HCT116 (cell line): ENCODE measurements at regions not wholly inside any gene's neighbourhood (a gene's known extent, or its start where the extent isn't known, plus 50 kb on each side); places are given as distances from the start of the nearest gene placed in this dataset.

Experiments used
- ATAC-seq: fragments of 200-7000 bp; cut with Tn5 transposase; 2 replicates; pipeline ENCODE4 v1.9.1; 2020; ENCODE audit warnings: mild to moderate bottlenecking, moderate library complexity
- BruUV-seq: library from RNA; stranded (reverse); fragments of 400-500 nt; replicated peaks from 2 replicates; lab custom pipeline; 2021; lab: Mats Ljungman, UMichigan
- CTCF ChIA-PET: fragments of 300-600 bp; sonication (Branson Sonifier 250); formaldehyde crosslinking; loops from one replicate; lab custom pipeline; 2021; ENCODE audit warnings: antibody characterized with exemption; lab: Charles Lee
- POLR2A ChIA-PET: fragments of 300-600, 350-600 bp; sonication (Branson Sonifier 250); formaldehyde crosslinking; loops from one replicate; lab custom pipeline; 2021; ENCODE audit warnings: antibody characterized with exemption; lab: Charles Lee
- RAD21 ChIA-PET, 2 experiments: fragments of 300-600 bp; sonication (Branson Sonifier 250); formaldehyde crosslinking; loops; one replicate each; lab custom pipeline; 2023; ENCODE audit warnings: low total read pairs in 2 of 2; ENCODE audit not compliant: uncharacterized antibody in 2 of 2, unreplicated experiment in 2 of 2, low non-redundant PET in 1 of 2; lab: Charles Lee
- DNase-seq: peaks from one replicate; pipeline ENCODE4 v3.0.0-alpha.2; 2010; ENCODE audit warnings: low read depth, low spot score
- H2AFZ ChIP-seq: fragments of 200-600 bp; shearing (Covaris generic), sonication (generic); 2 replicates; pipeline ENCODE4 v1.6.1; 2017; ENCODE audit warnings: low read depth, mixed run types, mixed read lengths, antibody characterized with exemption, low read length; ENCODE audit not compliant: poor library complexity, severe bottlenecking
- H3K27ac ChIP-seq: 2 replicates; pipeline ENCODE4 v1.5.1; 2012; ENCODE audit warnings: low read depth, low read length
- H3K27me3 ChIP-seq: fragments of 200-600 bp; sonication (generic); 2 replicates; pipeline ENCODE4 v1.6.1; 2016; ENCODE audit warnings: mixed run types, low read length, mixed read lengths; ENCODE audit not compliant: insufficient read depth
- H3K36me3 ChIP-seq, 2 experiments: fragments of 200-500 bp in 1 of 2; fragments of 200-600 bp in 1 of 2; sonication (Bioruptor generic) in 1 of 2; sonication (generic) in 1 of 2; 2 replicates each; pipeline versions ENCODE4 v1.5.1 to v1.6.1; 2014 to 2016; ENCODE audit warnings: low read length in 2 of 2, inconsistent platforms in 1 of 2, mixed read lengths in 1 of 2, mixed run types in 1 of 2; ENCODE audit not compliant: insufficient read depth in 2 of 2, control insufficient read depth in 1 of 2
- H3K4me1 ChIP-seq, 2 experiments: fragments of 200-600 bp in 1 of 2; sonication (generic) in 1 of 2; 2 replicates each; pipeline versions ENCODE4 v1.5.1 to v1.6.1; 2012 to 2017; ENCODE audit warnings: low read length in 2 of 2, inconsistent platforms in 1 of 2, mild to moderate bottlenecking in 1 of 2, mixed read lengths in 1 of 2, mixed run types in 1 of 2, moderate library complexity in 1 of 2; ENCODE audit not compliant: insufficient read depth in 2 of 2, control insufficient read depth in 1 of 2
- H3K4me2 ChIP-seq: fragments of 200-600 bp; sonication (generic); 2 replicates; pipeline ENCODE4 v1.6.1; 2017; ENCODE audit warnings: mixed run types, low read length, mixed read lengths
- H3K4me3 ChIP-seq, 2 experiments: fragments of 200-600 bp in 1 of 2; sonication (generic) in 1 of 2; replicated peaks in 1 of 2; 2 replicates each; pipeline ENCODE4 v1.5.1; 2011 to 2016; ENCODE audit warnings: low read length in 2 of 2, control low read depth in 1 of 2, low read depth in 1 of 2, mild to moderate bottlenecking in 1 of 2, mixed read lengths in 1 of 2, mixed run types in 1 of 2
- H3K79me2 ChIP-seq: fragments of 200-600 bp; sonication (generic); 2 replicates; pipeline ENCODE4 v1.6.1; 2017; ENCODE audit warnings: mild to moderate bottlenecking, mixed run types, low read length, moderate library complexity, mixed read lengths; ENCODE audit not compliant: insufficient read depth
- H3K9ac ChIP-seq: fragments of 200-600 bp; sonication (generic); 2 replicates; pipeline ENCODE4 v1.6.1; 2016; ENCODE audit warnings: low read length, mixed read lengths
- H3K9me2 ChIP-seq: fragments of 200-600 bp; sonication (generic), shearing (Covaris generic); 2 replicates; pipeline ENCODE4 v1.6.1; 2017; ENCODE audit warnings: mixed run types, mild to moderate bottlenecking, moderate library complexity; ENCODE audit not compliant: insufficient read depth
- H3K9me3 ChIP-seq, 2 experiments: fragments of 200-500 bp in 1 of 2; fragments of 200-600 bp in 1 of 2; sonication (Bioruptor generic) in 1 of 2; sonication (generic) in 1 of 2; 2 replicates each; pipeline ENCODE4 v1.6.1; 2014 to 2017; ENCODE audit warnings: low read length in 2 of 2, mixed read lengths in 2 of 2, inconsistent platforms in 1 of 2, low read depth in 1 of 2, mild to moderate bottlenecking in 1 of 2, mixed run types in 1 of 2, moderate library complexity in 1 of 2; ENCODE audit not compliant: control insufficient read depth in 1 of 2, insufficient read depth in 1 of 2
- H4K20me1 ChIP-seq: fragments of 200-600 bp; sonication (generic), shearing (Covaris generic); 2 replicates; pipeline ENCODE4 v1.6.1; 2017; ENCODE audit warnings: mixed run types, mild to moderate bottlenecking, moderate library complexity; ENCODE audit not compliant: insufficient read depth
- CTCF ChIP-seq, 3 experiments: fragments of 200-600 bp in 1 of 3; sonication (generic) in 1 of 3; IDR thresholded peaks in 2 of 3; conservative IDR thresholded peaks in 1 of 3; 2 replicates each; pipeline ENCODE4 v1.5.1; 2012 to 2017; ENCODE audit warnings: low read depth in 2 of 3, low read length in 2 of 3, antibody characterized with exemption in 1 of 3, borderline replicate concordance in 1 of 3, control low read depth in 1 of 3, mild to moderate bottlenecking in 1 of 3, mixed read lengths in 1 of 3, mixed run types in 1 of 3, moderate library complexity in 1 of 3; ENCODE audit not compliant: insufficient read depth in 1 of 3
- ELF1 ChIP-seq: IDR thresholded peaks from 2 replicates; pipeline ENCODE4 v1.6.1; 2012; ENCODE audit warnings: low read depth, borderline replicate concordance
- EZH2 ChIP-seq: fragments of 200-600 bp; sonication (generic); IDR thresholded peaks from 2 replicates; pipeline ENCODE4 v1.6.1; 2017; ENCODE audit warnings: antibody characterized with exemption, mixed run types
- EZH2phosphoT487 ChIP-seq: fragments of 200-600 bp; IDR thresholded peaks from 2 replicates; pipeline ENCODE4 v1.6.1; 2018; ENCODE audit warnings: antibody characterized with exemption, borderline replicate concordance
- JUND ChIP-seq: IDR thresholded peaks from 2 replicates; pipeline ENCODE4 v1.6.1; 2012
- POLR2A ChIP-seq: IDR thresholded peaks from 2 replicates; pipeline ENCODE4 v1.7.0; 2011; ENCODE audit warnings: borderline replicate concordance; ENCODE audit not compliant: insufficient read depth, insufficient read length; ENCODE audit errors: extremely low read depth
- POLR2AphosphoS5 ChIP-seq: IDR thresholded peaks from 2 replicates; pipeline ENCODE4 v1.6.1; 2011; ENCODE audit warnings: mild to moderate bottlenecking, low read depth, low read length, moderate library complexity
- RAD21 ChIP-seq: IDR thresholded peaks from 2 replicates; pipeline ENCODE4 v1.6.1; 2012; ENCODE audit warnings: low read depth, mild to moderate bottlenecking
- SIN3A ChIP-seq: IDR thresholded peaks from 2 replicates; pipeline ENCODE4 v1.6.1; 2012; ENCODE audit warnings: low read depth
- SP1 ChIP-seq: IDR thresholded peaks from 2 replicates; pipeline ENCODE4 v1.6.1; 2012; ENCODE audit warnings: low read depth
- TCF7L2 ChIP-seq: IDR thresholded peaks from 2 replicates; pipeline ENCODE4 v1.7.0; 2011; ENCODE audit warnings: borderline replicate concordance, inconsistent platforms; ENCODE audit not compliant: insufficient read depth, insufficient read length; ENCODE audit errors: extremely low read depth
- YY1 ChIP-seq: IDR thresholded peaks from 2 replicates; pipeline ENCODE4 v1.6.1; 2011; ENCODE audit warnings: low read length, low read depth, moderate library complexity, mild to moderate bottlenecking; ENCODE audit not compliant: insufficient replicate concordance; ENCODE audit errors: extremely low read depth
- intact Hi-C: fragments of 100-400 bp; cut with micrococcal nuclease; formaldehyde crosslinking; loops from 2 replicates; pipeline ENCODE4 v1.10.0; 2022
- TF ChIP-seq, protein P1 (sequence below): IDR thresholded peaks from 2 replicates; pipeline ENCODE4 v1.6.1; 2012
- TF ChIP-seq, protein P2 (sequence below): IDR thresholded peaks from 2 replicates; pipeline ENCODE4 v1.6.1; 2012; ENCODE audit warnings: low read depth
- TF ChIP-seq, protein P3 (sequence below): IDR thresholded peaks from 2 replicates; pipeline ENCODE4 v1.6.1; 2011; ENCODE audit warnings: mild to moderate bottlenecking, low read length, moderate library complexity; ENCODE audit not compliant: insufficient replicate concordance; ENCODE audit errors: extremely low read depth
- TF ChIP-seq, protein P4 (sequence below): IDR thresholded peaks from 2 replicates; pipeline ENCODE4 v1.6.1; 2012

- TF ChIP-seq, protein P1, sequence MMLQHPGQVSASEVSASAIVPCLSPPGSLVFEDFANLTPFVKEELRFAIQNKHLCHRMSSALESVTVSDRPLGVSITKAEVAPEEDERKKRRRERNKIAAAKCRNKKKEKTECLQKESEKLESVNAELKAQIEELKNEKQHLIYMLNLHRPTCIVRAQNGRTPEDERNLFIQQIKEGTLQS = no peak
- TF ChIP-seq POLR2A (no peak), RAD21 (no peak), SP1 (no peak)
Measured at GRCh38 chr9:105116052-105116868, 128.2 kb upstream of the SLC44A1 start (continued).

GRCh38 chr9:105117234-105117633, 127.2 kb upstream of the SLC44A1 start:
- BruUV-seq = no TSS peak
- no peak overlapping the region for H2AFZ ChIP-seq
- H3K4me2 ChIP-seq = no peak overlapping the region
- no peaks in the 10 kb centered on the region for H3K9me3 ChIP-seq
- ChIA-PET RAD21 (no interaction called here), CTCF (no interaction called here), POLR2A (no interaction called here)
- H3K9me2 ChIP-seq = no peaks in the 10 kb centered on the region
- H3K27ac ChIP-seq = no peak overlapping the region
- H3K4me1 ChIP-seq = 0 out of 4 replicates have a peak, but pooled peaks cover 0 to 4% of the 10 kb centered on the region in 2 experiments
- H3K27me3 ChIP-seq = no peaks in the 10 kb centered on the region
- H4K20me1 ChIP-seq = no peaks in the 10 kb centered on the region
- no peak overlapping the region for H3K9ac ChIP-seq
- no peak for ATAC-seq
- H3K79me2 ChIP-seq = no peaks in the 10 kb centered on the region
- intact Hi-C loops = no loop called here
- DNase-seq = no peak
- H3K36me3 ChIP-seq = no peaks in the 10 kb centered on the region
- no peak overlapping the region for H3K4me3 ChIP-seq
- TF ChIP-seq RAD21 (no peak), SP1 (no peak), JUND (no peak), SIN3A (no peak), CTCF (IDR thresholded peaks at IDR 0.05 in 2 of 3, conservative IDR thresholded peaks at IDR 0.05 in 1 of 3; ENCODE audit: borderline replicate concordance in 1 of 3, insufficient read depth in 1 of 3, low read depth in 2 of 3, low read length in 2 of 3) (no peak), YY1 (no peak), TCF7L2 (no peak), ELF1 (no peak), EZH2 (no peak), POLR2AphosphoS5 (no peak), EZH2phosphoT487 (no peak), POLR2A (no peak)
- TF ChIP-seq, protein P2, sequence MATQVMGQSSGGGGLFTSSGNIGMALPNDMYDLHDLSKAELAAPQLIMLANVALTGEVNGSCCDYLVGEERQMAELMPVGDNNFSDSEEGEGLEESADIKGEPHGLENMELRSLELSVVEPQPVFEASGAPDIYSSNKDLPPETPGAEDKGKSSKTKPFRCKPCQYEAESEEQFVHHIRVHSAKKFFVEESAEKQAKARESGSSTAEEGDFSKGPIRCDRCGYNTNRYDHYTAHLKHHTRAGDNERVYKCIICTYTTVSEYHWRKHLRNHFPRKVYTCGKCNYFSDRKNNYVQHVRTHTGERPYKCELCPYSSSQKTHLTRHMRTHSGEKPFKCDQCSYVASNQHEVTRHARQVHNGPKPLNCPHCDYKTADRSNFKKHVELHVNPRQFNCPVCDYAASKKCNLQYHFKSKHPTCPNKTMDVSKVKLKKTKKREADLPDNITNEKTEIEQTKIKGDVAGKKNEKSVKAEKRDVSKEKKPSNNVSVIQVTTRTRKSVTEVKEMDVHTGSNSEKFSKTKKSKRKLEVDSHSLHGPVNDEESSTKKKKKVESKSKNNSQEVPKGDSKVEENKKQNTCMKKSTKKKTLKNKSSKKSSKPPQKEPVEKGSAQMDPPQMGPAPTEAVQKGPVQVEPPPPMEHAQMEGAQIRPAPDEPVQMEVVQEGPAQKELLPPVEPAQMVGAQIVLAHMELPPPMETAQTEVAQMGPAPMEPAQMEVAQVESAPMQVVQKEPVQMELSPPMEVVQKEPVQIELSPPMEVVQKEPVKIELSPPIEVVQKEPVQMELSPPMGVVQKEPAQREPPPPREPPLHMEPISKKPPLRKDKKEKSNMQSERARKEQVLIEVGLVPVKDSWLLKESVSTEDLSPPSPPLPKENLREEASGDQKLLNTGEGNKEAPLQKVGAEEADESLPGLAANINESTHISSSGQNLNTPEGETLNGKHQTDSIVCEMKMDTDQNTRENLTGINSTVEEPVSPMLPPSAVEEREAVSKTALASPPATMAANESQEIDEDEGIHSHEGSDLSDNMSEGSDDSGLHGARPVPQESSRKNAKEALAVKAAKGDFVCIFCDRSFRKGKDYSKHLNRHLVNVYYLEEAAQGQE = no peak
- TF ChIP-seq, protein P3, sequence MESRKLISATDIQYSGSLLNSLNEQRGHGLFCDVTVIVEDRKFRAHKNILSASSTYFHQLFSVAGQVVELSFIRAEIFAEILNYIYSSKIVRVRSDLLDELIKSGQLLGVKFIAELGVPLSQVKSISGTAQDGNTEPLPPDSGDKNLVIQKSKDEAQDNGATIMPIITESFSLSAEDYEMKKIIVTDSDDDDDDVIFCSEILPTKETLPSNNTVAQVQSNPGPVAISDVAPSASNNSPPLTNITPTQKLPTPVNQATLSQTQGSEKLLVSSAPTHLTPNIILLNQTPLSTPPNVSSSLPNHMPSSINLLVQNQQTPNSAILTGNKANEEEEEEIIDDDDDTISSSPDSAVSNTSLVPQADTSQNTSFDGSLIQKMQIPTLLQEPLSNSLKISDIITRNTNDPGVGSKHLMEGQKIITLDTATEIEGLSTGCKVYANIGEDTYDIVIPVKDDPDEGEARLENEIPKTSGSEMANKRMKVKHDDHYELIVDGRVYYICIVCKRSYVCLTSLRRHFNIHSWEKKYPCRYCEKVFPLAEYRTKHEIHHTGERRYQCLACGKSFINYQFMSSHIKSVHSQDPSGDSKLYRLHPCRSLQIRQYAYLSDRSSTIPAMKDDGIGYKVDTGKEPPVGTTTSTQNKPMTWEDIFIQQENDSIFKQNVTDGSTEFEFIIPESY = no peak
- TF ChIP-seq, protein P4, sequence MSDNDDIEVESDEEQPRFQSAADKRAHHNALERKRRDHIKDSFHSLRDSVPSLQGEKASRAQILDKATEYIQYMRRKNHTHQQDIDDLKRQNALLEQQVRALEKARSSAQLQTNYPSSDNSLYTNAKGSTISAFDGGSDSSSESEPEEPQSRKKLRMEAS = no peak
